GM19238 (cell line): ENCODE measurements at regions not wholly inside any gene's neighbourhood (a gene's known extent, or its start where the extent isn't known, plus 50 kb on each side); places are given as distances from the start of the nearest gene placed in this dataset.

Source experiments
- DNase-seq: peaks from one replicate; pipeline ENCODE4 v3.0.0; 2011; ENCODE audit warnings: low spot score; ENCODE audit not compliant: insufficient read length

GRCh38 chr2:180474716-180475115 lies 467.6 kb upstream of the CWC22 start:
- DNase-seq = no peak

GRCh38 chr2:180473456-180473855 lies 466.4 kb upstream of the CWC22 start:
- DNase-seq = no peak

GRCh38 chr2:180472133-180472532 lies 465.0 kb upstream of the CWC22 start:
- no peak for DNase-seq

GRCh38 chr2:180463608-180464007 lies 456.5 kb upstream of the CWC22 start:
- no peak for DNase-seq

- no peak for DNase-seq
Observed at GRCh38 chr2:180461761-180462160, 454.7 kb upstream of the CWC22 start.

GRCh38 chr2:180456801-180457200 lies 449.7 kb upstream of the CWC22 start:
- DNase-seq = no peak

GRCh38 chr2:180450841-180451240 lies 443.7 kb upstream of the CWC22 start:
- no peak for DNase-seq

GRCh38 chr2:180449171-180449915 lies 442.2 kb upstream of the CWC22 start:
- no peak for DNase-seq

- DNase-seq = no peak
Observed at GRCh38 chr2:180446492-180446891, 439.4 kb upstream of the CWC22 start.

- DNase-seq = no peak
Observed at GRCh38 chr2:180443888-180444287, 436.8 kb upstream of the CWC22 start.

- DNase-seq = no peak
Observed at GRCh38 chr2:180442860-180443644, 436.0 kb upstream of the CWC22 start.

GRCh38 chr2:180419212-180419611 lies 412.1 kb upstream of the CWC22 start:
- no peak for DNase-seq

- no peak for DNase-seq
Observed at GRCh38 chr2:180416627-180417026, 409.5 kb upstream of the CWC22 start.

GRCh38 chr2:180413336-180413735 lies 406.2 kb upstream of the CWC22 start:
- no peak for DNase-seq

GRCh38 chr2:180412219-180412618 lies 405.1 kb upstream of the CWC22 start:
- no peak for DNase-seq

GRCh38 chr2:180411661-180412060 lies 404.6 kb upstream of the CWC22 start:
- no peak for DNase-seq

GRCh38 chr2:180406687-180407086 lies 399.6 kb upstream of the CWC22 start:
- DNase-seq = no peak

- DNase-seq = no peak
Observed at GRCh38 chr2:180405520-180405919, 398.4 kb upstream of the CWC22 start.

- no peak for DNase-seq
Observed at GRCh38 chr2:180394305-180394704, 387.2 kb upstream of the CWC22 start.

- DNase-seq = no peak
Observed at GRCh38 chr2:180385601-180386201, 378.6 kb upstream of the CWC22 start.

GRCh38 chr2:180376066-180376465 lies 369.0 kb upstream of the CWC22 start:
- no peak for DNase-seq

- no peak for DNase-seq
Observed at GRCh38 chr2:180374502-180375281, 367.6 kb upstream of the CWC22 start.
